CD4-positive, alpha-beta T cell treated with Interleukin-6 for 4 hours (primary cell): ENCODE measurements at regions not wholly inside any gene's neighbourhood (a gene's known extent, or its start where the extent isn't known, plus 50 kb on each side); places are given as distances from the start of the nearest gene placed in this dataset.

ENCODE experiments used
- DNase-seq: peaks from one replicate; pipeline ENCODE4 v3.0.0-alpha.2; 2020; ENCODE audit warnings: mixed read lengths

- DNase-seq = no peak
Measured at GRCh38 chr2:2703172-2703571, 372.1 kb upstream of the MYT1L start.

DNA sequence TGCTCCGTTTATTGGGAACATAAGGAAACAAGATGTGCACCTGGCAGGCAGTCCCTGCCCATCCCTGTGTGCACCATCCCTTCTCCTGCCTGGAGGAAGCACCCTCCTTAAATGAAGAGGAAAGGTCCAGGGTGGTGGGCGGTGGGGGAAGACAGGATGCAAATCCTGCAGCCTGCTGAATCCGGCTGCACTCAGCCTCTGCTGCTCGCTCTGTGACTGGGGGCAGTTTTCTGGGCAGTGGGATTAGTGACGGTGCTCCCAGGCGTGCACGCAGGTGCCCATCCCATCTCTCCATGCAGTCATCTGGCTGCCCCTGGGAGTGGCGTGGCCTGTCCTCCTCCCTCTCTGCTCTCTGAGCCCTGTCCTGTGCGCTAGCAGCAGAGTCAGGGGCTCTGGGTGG, 371.3 kb upstream of the MYT1L start:
- no peak for DNase-seq

- DNase-seq = no peak
Measured at GRCh38 chr2:2701813-2702212, 370.7 kb upstream of the MYT1L start.

DNA sequence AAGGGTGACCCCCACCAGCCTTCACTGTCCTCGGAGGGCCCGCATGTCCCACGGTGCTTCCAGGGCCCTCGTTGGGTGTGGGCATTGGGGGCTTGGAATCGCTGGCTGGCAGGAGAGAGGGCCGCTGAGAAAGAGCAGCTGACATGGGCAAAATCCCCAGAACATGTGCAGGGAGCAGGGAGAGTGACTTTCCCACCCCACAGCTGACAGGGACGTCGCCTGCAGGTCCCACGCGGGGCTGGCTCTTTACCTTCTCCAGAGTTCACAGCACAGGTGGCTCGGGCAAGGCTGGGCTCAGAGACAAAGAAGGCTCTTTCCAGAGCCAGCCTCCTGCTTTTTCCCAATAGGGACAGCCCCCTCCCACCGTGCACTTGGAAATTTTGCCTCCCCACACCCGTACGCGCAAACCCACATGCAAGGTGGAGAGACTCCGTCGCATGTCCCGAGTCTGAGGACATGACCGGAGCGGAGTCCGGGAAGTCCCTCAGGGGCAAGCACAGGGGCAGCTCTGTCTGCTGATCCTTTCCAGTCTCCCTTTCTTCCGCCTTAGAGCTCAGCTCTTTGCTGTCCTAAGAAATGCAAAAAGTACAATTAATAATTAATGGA, 370.2 kb upstream of the MYT1L start:
- DNase-seq = no peak

GRCh38 chr2:2699121-2699505, 368.0 kb upstream of the MYT1L start:
- DNase-seq = no peak

DNA sequence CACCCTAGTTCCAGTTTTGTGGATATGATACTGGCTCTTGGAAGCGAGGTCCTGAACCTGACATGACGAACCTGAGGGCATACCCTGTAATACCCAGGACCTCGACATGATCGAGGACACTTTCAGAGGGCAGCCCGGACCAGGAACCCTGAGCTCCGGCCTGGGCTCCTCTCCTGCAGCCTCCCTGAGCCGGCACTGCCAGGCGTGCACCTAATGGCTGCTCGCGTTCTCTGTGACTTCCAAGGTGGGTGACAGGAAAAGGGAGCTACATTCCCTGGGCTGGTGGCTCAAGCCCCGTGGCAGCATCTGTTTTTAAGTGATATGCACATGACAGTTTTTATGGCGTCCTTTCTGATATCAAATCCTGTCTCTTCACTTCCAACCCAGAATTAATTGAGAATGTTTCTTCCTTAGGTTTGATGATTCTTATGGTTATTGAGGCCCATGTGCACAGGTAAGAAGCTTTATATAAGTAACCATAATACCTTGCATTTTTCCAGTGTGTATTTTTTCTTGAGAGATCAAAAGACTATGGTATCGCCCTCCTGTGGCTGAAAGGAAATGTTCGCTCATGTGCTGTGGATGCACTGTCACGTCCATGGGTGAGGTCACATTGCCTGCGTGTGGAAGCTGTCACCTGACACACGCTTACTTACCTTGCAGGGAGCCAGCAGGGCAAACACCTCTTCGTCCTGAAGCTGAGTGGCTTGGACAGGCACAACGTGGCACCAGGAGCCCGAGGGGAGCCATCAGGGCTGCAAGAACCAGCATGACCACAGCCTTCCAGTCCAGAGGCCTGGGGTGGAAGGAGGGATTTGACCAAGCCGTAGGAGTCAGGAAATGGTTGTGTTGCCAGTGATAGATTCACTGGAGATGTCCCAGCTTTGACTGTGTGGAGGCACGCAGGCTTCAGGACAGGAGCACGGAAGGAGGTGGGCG, 367.4 kb upstream of the MYT1L start:
- DNase-seq = no peak

DNA sequence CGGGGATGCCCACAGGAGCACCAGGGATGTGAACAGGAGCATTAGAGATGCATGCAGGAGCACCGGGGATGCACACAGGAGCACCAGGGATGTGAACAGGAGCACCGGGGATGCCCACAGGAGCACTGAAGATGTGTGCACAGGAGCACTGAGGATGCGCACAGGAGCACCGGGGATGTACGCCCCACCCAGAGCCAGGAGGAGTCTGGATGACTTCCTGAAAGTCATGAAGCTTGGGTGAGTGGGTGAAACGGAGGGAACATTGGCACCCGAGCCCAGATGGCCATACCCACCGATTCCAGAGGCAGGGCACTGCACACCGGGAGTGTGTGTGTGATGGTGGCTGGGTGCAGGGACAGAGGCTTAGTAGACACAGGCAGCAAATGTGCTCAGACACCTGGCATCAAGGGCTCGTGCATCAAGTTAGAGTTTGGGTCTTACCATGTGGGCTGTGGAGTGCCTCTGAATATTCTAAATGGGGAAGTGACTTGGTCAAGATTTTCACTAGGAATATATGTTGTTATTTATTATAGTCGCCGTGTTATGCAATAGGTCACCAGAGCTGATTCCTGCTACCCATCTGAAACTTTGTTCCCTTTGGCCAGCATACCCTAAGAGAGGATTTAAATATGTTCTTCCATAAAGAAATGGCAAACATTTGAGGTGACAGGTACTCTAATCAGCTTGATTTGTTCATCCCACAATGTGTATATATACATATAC, 365.8 kb upstream of the MYT1L start:
- DNase-seq = no peak

- no peak for DNase-seq
Measured at GRCh38 chr2:2696325-2696724, 365.2 kb upstream of the MYT1L start.

- DNase-seq = no peak
Measured at GRCh38 chr2:2694746-2695145, 363.7 kb upstream of the MYT1L start.

DNA sequence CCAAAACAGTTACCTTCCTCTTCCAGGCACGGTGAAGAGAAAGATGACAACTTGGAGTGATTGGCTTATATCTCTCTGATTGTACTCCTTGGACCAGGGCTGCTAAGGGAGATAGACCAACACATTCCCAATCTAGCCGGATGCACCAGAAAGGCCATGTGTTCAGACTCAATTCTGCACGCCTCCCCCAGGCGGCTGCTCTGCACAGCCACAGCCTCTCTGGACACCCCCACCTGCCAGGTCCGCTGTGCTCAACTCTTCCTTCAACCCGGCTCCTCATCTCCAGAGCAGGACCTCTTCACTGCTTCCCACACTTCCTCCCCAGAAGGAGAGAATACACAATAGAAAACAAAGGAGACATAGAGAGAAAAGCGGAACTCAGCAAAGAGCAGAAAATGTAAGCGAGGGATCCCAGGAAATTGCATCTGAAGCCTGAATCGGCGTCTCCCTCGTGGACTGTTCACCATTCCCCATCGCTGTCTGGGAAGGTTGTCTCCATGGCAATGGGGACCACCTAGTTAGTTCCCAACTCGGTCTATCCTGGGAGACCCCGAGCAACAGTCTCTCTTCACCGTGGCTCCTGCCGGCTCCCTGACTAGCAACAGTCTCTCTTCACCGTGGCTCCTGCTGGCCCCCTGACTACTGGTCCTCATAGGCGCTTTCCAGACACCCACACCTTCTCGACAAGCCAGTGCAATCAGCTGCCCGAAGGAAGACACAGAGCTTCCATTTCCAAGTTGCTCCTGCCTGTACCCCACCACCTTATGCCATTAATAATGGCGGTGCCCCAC, 361.7 kb upstream of the MYT1L start:
- no peak for DNase-seq

DNA sequence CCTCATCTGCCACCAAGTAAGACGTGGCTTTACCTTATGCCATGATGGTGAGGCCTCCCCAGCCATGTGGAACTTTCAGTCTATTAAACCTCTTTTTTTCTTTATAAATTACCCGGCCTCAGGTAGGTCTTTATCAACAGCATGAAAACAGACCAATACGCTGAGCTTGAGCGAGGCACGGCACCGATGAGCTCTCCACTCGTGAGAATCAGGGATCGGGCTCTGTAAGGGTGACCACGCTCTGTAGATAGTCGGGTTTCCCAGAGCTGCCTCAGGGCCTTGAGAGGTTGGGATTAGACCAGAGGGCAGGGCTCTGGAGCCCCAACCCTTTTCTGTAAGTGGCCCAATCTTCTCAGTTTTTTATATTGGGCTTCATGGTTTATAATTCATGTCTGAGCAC, 360.3 kb upstream of the MYT1L start:
- no peak for DNase-seq

- no peak for DNase-seq
Measured at GRCh38 chr2:2690985-2691384, 359.9 kb upstream of the MYT1L start.

GRCh38 chr2:2689306-2689705, 358.2 kb upstream of the MYT1L start:
- DNase-seq = no peak

- no peak for DNase-seq
Measured at GRCh38 chr2:2688254-2688653, 357.2 kb upstream of the MYT1L start.

DNA sequence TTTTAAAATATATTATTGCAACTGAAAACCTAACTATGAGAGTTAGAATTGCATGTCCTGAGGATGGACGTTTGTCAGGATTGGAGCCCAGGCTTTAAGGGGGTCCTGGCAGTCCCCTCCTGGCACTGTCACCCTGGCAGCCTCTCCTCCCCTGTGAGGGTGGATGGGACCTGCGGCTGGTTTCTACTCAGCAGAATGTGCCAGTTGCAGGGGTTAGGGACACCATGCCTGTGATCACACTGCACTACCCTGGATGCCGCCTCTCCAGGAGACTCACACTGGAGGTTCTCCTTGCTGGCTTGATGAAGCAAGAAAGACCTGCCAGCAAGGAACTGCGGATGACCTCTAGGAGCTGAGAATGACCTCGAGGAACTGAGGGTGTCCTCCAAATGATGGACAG, 356.7 kb upstream of the MYT1L start:
- DNase-seq = no peak

GRCh38 chr2:2686222-2686621, 355.1 kb upstream of the MYT1L start:
- DNase-seq = peak; percentile 37

DNA sequence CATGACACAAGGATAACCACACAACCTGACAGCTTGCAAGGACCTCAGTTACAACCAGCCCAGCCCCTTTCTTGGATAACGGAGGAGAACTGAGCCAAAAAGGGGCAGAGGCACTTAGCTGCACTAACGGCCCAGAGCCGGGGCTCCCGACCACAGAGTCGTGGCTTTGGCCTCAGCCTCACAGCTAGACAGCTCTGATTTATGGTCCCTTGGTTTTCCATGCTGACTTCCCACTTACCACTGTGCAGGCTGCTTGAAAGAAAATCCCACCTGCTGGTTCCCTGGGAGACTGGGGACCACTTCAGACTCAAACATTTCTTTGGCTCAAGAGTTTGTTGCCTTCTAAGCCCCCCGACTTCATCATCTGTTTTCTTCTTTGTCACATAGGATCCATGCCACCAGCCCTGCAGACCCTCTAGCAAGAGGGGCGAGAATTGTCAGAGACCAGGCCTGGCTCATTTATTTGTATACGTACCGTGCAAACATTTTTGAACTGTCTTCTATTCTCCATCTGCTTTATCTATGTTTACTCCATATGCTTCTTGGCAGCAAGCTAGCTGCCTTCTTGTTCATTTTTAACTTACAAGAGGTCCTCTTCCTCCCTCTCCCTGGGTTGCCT, 352.6 kb upstream of the MYT1L start:
- no peak for DNase-seq

- no peak for DNase-seq
Measured at GRCh38 chr2:2682700-2683342, 351.7 kb upstream of the MYT1L start.

- DNase-seq = peak; percentile 25
Measured at GRCh38 chr2:2681711-2682251, 350.7 kb upstream of the MYT1L start.

DNA sequence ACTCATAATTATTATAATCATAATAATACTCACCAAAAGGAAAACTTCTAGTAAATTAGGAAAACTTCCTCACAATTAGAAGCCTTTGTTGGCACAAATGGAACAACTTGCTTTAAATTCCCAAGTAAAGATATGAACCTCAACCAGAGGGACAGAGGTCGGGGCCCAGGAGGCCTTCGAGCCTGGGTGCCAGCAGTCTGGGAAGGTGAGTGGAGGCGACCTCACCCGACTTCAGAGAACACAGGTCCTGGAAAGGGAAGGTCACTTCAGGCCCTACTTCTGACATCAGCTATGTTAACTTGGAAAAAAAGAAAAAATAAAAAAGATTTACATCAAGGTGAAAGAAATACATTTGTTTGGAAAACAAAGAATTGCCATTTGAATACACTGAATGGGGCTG, 350.0 kb upstream of the MYT1L start:
- no peak for DNase-seq

DNA sequence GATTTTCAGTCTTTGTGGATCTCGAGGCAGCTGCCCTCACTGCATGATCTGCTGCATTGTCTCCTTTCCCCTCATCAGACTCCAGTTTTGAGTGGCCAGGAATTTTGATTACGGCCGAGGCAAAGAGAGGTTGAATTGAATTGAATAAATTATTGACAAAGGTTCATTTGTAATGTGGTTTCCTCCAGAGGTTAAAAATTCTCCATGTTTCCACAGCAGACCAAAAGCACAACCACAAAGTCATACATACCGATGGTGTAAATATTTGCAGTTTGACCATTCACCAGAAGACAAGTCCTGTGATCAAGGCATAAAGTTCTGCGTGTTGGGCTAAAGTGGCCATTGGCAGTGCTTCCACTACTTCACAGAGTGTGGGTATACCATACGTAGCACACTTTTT, 343.8 kb upstream of the MYT1L start:
- no peak for DNase-seq

- DNase-seq = no peak
Measured at GRCh38 chr2:2673406-2673805, 342.3 kb upstream of the MYT1L start.
